ENCODE measurements at regions not wholly inside any gene's neighbourhood (a gene's known extent, or its start where the extent isn't known, plus 50 kb on each side); places are given as distances from the start of the nearest gene placed in this dataset.

DNA sequence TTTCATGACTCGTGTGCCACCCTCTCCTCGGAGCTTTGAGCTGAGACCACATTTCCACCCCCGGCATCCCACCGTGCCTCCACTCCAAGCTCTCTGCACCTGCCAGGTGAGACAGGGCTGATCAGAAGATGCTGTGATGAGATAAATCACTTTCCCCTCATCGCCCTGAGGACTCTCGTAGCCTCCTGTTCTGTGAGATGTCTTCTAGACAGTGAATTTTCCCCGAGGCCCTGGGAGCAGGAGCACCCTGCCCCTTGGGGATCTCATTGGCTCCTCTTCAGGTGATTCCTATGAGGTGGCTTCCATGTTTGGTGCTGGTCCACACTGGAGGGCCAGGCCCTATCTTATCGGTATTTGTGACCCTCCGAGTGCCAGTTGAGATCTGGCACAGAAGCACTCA, 154.0 kb upstream of the TSHZ3 start:
- FAIRE-seq (no peak), DNase-seq (ENCODE audit: low spot score) (no peak), ATAC-seq (no peak)
- H3K4me3 ChIP-seq (replicated peaks in 1 of 3; ENCODE audit: insufficient read depth in 1 of 3, low read depth in 2 of 3, low read length in 3 of 3): no peak overlapping the region
- no TSS peak for BruUV-seq (replicated peaks)
- no peak overlapping the region for H3K27ac ChIP-seq (ENCODE audit: extremely low read length, insufficient read depth, low read length)
- H3K9ac ChIP-seq (ENCODE audit: insufficient read depth, low read depth, low read length): no peak overlapping the region
- peaks cover 82% of the 10 kb centered on the region for H3K9me3 ChIP-seq (ENCODE audit: low read length)
- POLR2A ChIA-PET: no interaction called here
- no peak overlapping the region for H3K4me2 ChIP-seq (ENCODE audit: low read depth, low read length)
- H3K4me1 ChIP-seq (ENCODE audit: insufficient read depth, low read length): no peaks in the 10 kb centered on the region
- 6% methylated on average over 9 of the region's 9 CpGs for WGBS (ENCODE audit: low lambda C conversion rate)
- no peaks in the 10 kb centered on the region for H3K79me2 ChIP-seq (ENCODE audit: insufficient read depth, low read length)
- intact Hi-C loops (cut with micrococcal nuclease; ENCODE audit: unreplicated experiment) (no loop called here), in situ Hi-C loops (cut with HindIII; ENCODE audit: extremely low pct_ligation_motif_present, low pct_unique_long_range_greater_than_20kb) (no loop called here)
- H3K36me3 ChIP-seq (replicated peaks in 1 of 2; ENCODE audit: control insufficient read depth in 1 of 2, insufficient read depth in 2 of 2, low read length in 2 of 2): no peaks in the 10 kb centered on the region
- no peaks in the 10 kb centered on the region for H4K20me1 ChIP-seq (ENCODE audit: insufficient read depth, low read length)
- TF ChIP-seq ZNF614 (CRISPR knock-in tag; IDR thresholded peaks at IDR 0.05; ENCODE audit: borderline replicate concordance): no peak
- TF ChIP-seq FOXA1 (IDR thresholded peaks at IDR 0.05): no peak
- TF ChIP-seq FOXA1 (CRISPR knock-in tag; IDR thresholded peaks at IDR 0.05): no peak
- no peak for TF ChIP-seq SMARCE1 (IDR thresholded peaks at IDR 0.05; ENCODE audit: borderline replicate concordance)
- TF ChIP-seq ZFP1 (CRISPR knock-in tag; IDR thresholded peaks at IDR 0.05): no peak
- TF ChIP-seq, protein P1, sequence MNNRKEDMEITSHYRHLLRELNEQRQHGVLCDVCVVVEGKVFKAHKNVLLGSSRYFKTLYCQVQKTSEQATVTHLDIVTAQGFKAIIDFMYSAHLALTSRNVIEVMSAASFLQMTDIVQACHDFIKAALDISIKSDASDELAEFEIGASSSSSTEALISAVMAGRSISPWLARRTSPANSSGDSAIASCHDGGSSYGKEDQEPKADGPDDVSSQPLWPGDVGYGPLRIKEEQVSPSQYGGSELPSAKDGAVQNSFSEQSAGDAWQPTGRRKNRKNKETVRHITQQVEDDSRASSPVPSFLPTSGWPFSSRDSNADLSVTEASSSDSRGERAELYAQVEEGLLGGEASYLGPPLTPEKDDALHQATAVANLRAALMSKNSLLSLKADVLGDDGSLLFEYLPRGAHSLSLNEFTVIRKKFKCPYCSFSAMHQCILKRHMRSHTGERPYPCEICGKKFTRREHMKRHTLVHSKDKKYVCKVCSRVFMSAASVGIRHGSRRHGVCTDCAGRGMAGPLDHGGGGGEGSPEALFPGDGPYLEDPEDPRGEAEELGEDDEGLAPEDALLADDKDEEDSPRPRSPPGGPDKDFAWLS (CRISPR knock-in tag; IDR thresholded peaks at IDR 0.05; ENCODE audit: borderline replicate concordance): no peak
- TF ChIP-seq JARID2 (CRISPR knock-in tag; IDR thresholded peaks at IDR 0.05; ENCODE audit: insufficient replicate concordance): no peak
- TF ChIP-seq, protein P2, sequence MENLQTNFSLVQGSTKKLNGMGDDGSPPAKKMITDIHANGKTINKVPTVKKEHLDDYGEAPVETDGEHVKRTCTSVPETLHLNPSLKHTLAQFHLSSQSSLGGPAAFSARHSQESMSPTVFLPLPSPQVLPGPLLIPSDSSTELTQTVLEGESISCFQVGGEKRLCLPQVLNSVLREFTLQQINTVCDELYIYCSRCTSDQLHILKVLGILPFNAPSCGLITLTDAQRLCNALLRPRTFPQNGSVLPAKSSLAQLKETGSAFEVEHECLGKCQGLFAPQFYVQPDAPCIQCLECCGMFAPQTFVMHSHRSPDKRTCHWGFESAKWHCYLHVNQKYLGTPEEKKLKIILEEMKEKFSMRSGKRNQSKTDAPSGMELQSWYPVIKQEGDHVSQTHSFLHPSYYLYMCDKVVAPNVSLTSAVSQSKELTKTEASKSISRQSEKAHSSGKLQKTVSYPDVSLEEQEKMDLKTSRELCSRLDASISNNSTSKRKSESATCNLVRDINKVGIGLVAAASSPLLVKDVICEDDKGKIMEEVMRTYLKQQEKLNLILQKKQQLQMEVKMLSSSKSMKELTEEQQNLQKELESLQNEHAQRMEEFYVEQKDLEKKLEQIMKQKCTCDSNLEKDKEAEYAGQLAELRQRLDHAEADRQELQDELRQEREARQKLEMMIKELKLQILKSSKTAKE (CRISPR knock-in tag; IDR thresholded peaks at IDR 0.05; ENCODE audit: borderline replicate concordance): no peak
- TF ChIP-seq, protein P3, sequence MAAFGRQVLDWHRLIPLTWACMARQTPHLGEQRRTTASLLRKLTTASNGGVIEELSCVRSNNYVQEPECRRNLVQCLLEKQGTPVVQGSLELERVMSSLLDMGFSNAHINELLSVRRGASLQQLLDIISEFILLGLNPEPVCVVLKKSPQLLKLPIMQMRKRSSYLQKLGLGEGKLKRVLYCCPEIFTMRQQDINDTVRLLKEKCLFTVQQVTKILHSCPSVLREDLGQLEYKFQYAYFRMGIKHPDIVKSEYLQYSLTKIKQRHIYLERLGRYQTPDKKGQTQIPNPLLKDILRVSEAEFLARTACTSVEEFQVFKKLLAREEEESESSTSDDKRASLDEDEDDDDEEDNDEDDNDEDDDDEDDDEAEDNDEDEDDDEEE (CRISPR knock-in tag; IDR thresholded peaks at IDR 0.05): no peak
- TF ChIP-seq THYN1 (CRISPR knock-in tag; IDR thresholded peaks at IDR 0.05; ENCODE audit: borderline replicate concordance, low read depth): no peak
- TF ChIP-seq ZNF746 (CRISPR knock-in tag; IDR thresholded peaks at IDR 0.05): no peak
- no peak for TF ChIP-seq JUND (CRISPR knock-in tag; IDR thresholded peaks at IDR 0.05)
- no peak for TF ChIP-seq ZNF546 (CRISPR knock-in tag; conservative IDR thresholded peaks at IDR 0.05)
- TF ChIP-seq, protein P4, sequence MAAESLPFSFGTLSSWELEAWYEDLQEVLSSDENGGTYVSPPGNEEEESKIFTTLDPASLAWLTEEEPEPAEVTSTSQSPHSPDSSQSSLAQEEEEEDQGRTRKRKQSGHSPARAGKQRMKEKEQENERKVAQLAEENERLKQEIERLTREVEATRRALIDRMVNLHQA (CRISPR knock-in tag; IDR thresholded peaks at IDR 0.05): no peak
- no peak for TF ChIP-seq PHF21A (CRISPR knock-in tag; IDR thresholded peaks at IDR 0.05)
- TF ChIP-seq TCF12 (IDR thresholded peaks at IDR 0.05): no peak
- TF ChIP-seq TCF12 (CRISPR knock-in tag; IDR thresholded peaks at IDR 0.05): no peak
- no peak for TF ChIP-seq ONECUT2 (CRISPR knock-in tag; IDR thresholded peaks at IDR 0.05)
- no peak for TF ChIP-seq HHEX (CRISPR knock-in tag; IDR thresholded peaks at IDR 0.05)
- TF ChIP-seq IRF2 (CRISPR knock-in tag; IDR thresholded peaks at IDR 0.05): no peak
- H2AFZ ChIP-seq (ENCODE audit: low read length): no peak overlapping the region
- no peaks in the 10 kb centered on the region for H3K27me3 ChIP-seq (ENCODE audit: control insufficient read depth in 1 of 2, insufficient read depth in 2 of 2, low read length in 2 of 2)
- CTCF ChIA-PET (ENCODE audit: low intra/inter-chr PET ratio, low total read pairs): no interaction called here

Data from HepG2 (cell line).